Common myeloid progenitor, CD34-positive (primary cell): ENCODE measurements at regions not wholly inside any gene's neighbourhood (a gene's known extent, or its start where the extent isn't known, plus 50 kb on each side); places are given as distances from the start of the nearest gene placed in this dataset.

Experiments used
- CTCF ChIA-PET: fragments of 350-600 bp; sonication (Branson Sonifier 250); formaldehyde crosslinking; loops from one replicate; lab custom pipeline; 2021; ENCODE audit warnings: antibody characterized with exemption; lab: Charles Lee
- POLR2A ChIA-PET: fragments of 350-600 bp; sonication (Branson Sonifier 250); formaldehyde crosslinking; loops from one replicate; lab custom pipeline; 2021; ENCODE audit warnings: antibody characterized with exemption; lab: Charles Lee
- DNase-seq, 3 donors: peaks; one replicate each; pipeline versions ENCODE4 v3.0.0 to v3.0.0-alpha.2; 2013
- H3K27ac ChIP-seq, 2 experiments: 1 replicate in 1 of 2; 2 replicates in 1 of 2; pipeline ENCODE4 v1.7.0; 2013; ENCODE audit warnings: inconsistent platforms in 2 of 2, low read length in 2 of 2, mild to moderate bottlenecking in 2 of 2, low read depth in 1 of 2, moderate library complexity in 1 of 2; ENCODE audit not compliant: severe bottlenecking in 2 of 2, insufficient read depth in 1 of 2, poor library complexity in 1 of 2
- H3K27me3 ChIP-seq, 5 experiments: replicated peaks in 2 of 5; 1 replicate in 3 of 5; 2 replicates in 2 of 5; pipeline versions ENCODE4 v1.6.1 to v1.7.0; 2013; ENCODE audit warnings: low read length in 4 of 5, mild to moderate bottlenecking in 2 of 5, moderate library complexity in 2 of 5, inconsistent platforms in 1 of 5; ENCODE audit not compliant: insufficient read depth in 5 of 5, control insufficient read depth in 4 of 5
- H3K36me3 ChIP-seq, 4 experiments: 1 replicate in 2 of 4; 2 replicates in 2 of 4; pipeline versions ENCODE4 v1.6.1 to v1.7.0; 2013; ENCODE audit warnings: low read length in 3 of 4, control low read depth in 1 of 4, mild to moderate bottlenecking in 1 of 4; ENCODE audit not compliant: control insufficient read depth in 4 of 4, insufficient read depth in 4 of 4
- H3K4me1 ChIP-seq, 4 experiments: 1 replicate in 3 of 4; 2 replicates in 1 of 4; pipeline versions ENCODE4 v1.6.1 to v1.7.1; 2013; ENCODE audit warnings: low read length in 3 of 4, mild to moderate bottlenecking in 3 of 4, control low read depth in 1 of 4, inconsistent platforms in 1 of 4, moderate library complexity in 1 of 4; ENCODE audit not compliant: control insufficient read depth in 4 of 4, insufficient read depth in 4 of 4; ENCODE audit errors: control extremely low read depth in 1 of 4
- H3K4me3 ChIP-seq, 7 experiments: 1 replicate in 4 of 7; 2 replicates in 3 of 7; pipeline versions ENCODE4 v1.5.1 to v1.7.0; 2013; ENCODE audit warnings: mild to moderate bottlenecking in 7 of 7, low read length in 6 of 7, moderate library complexity in 6 of 7, inconsistent platforms in 2 of 7, low read depth in 2 of 7, control low read depth in 1 of 7; ENCODE audit not compliant: insufficient read depth in 4 of 7, control insufficient read depth in 1 of 7; ENCODE audit errors: extremely low read depth in 1 of 7
- H3K9me3 ChIP-seq, 5 experiments: 1 replicate in 4 of 5; 2 replicates in 1 of 5; pipeline versions ENCODE4 v1.6.1 to v1.7.1; 2013; ENCODE audit warnings: low read length in 4 of 5, mild to moderate bottlenecking in 2 of 5, inconsistent platforms in 1 of 5, low read depth in 1 of 5, moderate library complexity in 1 of 5; ENCODE audit not compliant: control insufficient read depth in 4 of 5, insufficient read depth in 2 of 5; ENCODE audit errors: control extremely low read depth in 1 of 5
- WGBS: methylation state at CpG from one replicate; pipeline ENCODE4 v1.1.5; 2013; ENCODE audit not compliant: insufficient coverage; 5-methylcytosine and 5-hydroxymethylcytosine counted together

DNA sequence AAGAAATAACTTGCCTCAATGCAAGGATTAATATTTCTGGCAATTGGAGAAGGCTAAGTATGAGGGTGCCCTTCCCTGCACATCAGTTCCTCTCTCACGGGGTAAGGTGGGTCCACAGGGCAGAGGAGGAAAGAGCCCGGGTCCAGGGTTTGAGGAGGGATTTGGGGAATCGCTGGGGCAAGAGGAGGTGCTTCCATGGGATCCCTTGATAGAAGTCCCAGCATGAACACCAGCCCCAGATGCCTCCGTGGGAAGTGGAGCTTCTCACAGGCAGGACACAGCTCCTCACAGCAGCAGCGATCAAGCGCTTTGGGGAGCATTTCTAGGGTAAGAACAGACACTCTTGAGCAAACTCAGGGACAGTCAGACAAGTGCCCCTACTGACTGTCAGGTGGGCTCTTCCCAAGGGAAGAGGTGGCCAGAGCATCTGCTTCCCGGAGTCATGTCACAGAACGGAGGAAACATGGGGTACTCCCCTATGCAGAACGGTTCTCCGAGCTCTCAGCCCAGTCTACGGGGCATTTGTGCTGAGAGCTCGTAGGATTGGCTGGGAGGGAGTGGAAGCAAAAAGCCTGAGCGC is 218.9 kb upstream of the ARL4C start:
- no peak overlapping the region for H3K27ac ChIP-seq
- ChIA-PET POLR2A (no interaction called here), CTCF (interaction anchor here (1.2 kb wide), 1 partner anchor 169 kb away, joined by 3 read pairs; no protein-coding TSS in a partner anchor)
- H3K4me3 ChIP-seq = no peak overlapping the region
- no peak for DNase-seq
- no peaks in the 10 kb centered on the region for H3K4me1 ChIP-seq
- WGBS = 97% methylated on average over 13 of the region's 13 CpGs
- no peaks in the 10 kb centered on the region for H3K27me3 ChIP-seq
- no peaks in the 10 kb centered on the region for H3K9me3 ChIP-seq
- no peaks in the 10 kb centered on the region for H3K36me3 ChIP-seq

GRCh38 chr2:234714711-234715110 is 217.8 kb upstream of the ARL4C start:
- Histone ChIP-seq H3K4me3 (no peak overlapping the region), H3K27me3 (no peaks in the 10 kb centered on the region), H3K27ac (no peak overlapping the region), H3K36me3 (no peaks in the 10 kb centered on the region), H3K4me1 (no peaks in the 10 kb centered on the region), H3K9me3 (no peaks in the 10 kb centered on the region)
- WGBS = 100% methylated on average over 5 of the region's 5 CpGs
- no peak for DNase-seq
- CTCF ChIA-PET = no interaction called here
- POLR2A ChIA-PET = no interaction called here

DNA sequence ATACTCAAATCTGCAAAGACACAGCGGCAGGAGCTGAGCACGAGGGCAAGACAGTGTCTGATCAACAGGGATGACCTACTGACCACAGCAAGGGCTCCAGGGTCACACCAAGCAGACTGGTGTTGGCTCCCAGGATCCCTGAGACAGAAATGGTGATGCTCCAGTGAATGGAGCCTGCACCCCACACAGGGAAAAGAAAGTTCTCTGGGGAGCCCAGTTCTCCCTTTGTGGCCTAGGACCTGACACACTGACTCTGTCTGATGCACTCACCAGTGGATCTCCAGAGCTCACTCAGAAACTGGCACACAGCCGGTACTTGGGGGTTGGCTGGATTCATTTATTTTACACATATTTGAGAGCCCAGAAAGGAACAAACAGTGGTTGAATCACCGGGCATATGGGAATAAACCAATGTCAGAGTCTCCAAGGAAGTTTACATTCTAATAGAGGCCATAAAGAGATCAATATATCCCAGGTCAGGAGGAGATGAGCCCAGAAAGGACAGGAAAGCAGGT is 215.6 kb upstream of the ARL4C start:
- H3K4me1 ChIP-seq = no peaks in the 10 kb centered on the region
- WGBS = 96% methylated on average over 4 of the region's 4 CpGs
- no peaks in the 10 kb centered on the region for H3K9me3 ChIP-seq
- CTCF ChIA-PET = no interaction called here
- no peaks in the 10 kb centered on the region for H3K27me3 ChIP-seq
- H3K4me3 ChIP-seq = no peak overlapping the region
- POLR2A ChIA-PET = no interaction called here
- H3K36me3 ChIP-seq = no peaks in the 10 kb centered on the region
- H3K27ac ChIP-seq = no peak overlapping the region
- DNase-seq = no peak

GRCh38 chr2:234711308-234711707 is 214.4 kb upstream of the ARL4C start:
- H3K27ac ChIP-seq = no peak overlapping the region
- no peaks in the 10 kb centered on the region for H3K36me3 ChIP-seq
- 100% methylated on average over 2 of the region's 2 CpGs for WGBS
- no peak overlapping the region for H3K4me3 ChIP-seq
- DNase-seq = no peak
- POLR2A ChIA-PET = no interaction called here
- H3K4me1 ChIP-seq = no peaks in the 10 kb centered on the region
- no peaks in the 10 kb centered on the region for H3K27me3 ChIP-seq
- no peaks in the 10 kb centered on the region for H3K9me3 ChIP-seq
- CTCF ChIA-PET = no interaction called here

- ChIA-PET CTCF (no interaction called here), POLR2A (no interaction called here)
- no peak overlapping the region for H3K27ac ChIP-seq
- H3K27me3 ChIP-seq = no peaks in the 10 kb centered on the region
- no peak for DNase-seq
- H3K4me3 ChIP-seq = no peak overlapping the region
- WGBS = 100% methylated on average over 2 of the region's 5 CpGs
- H3K4me1 ChIP-seq = no peaks in the 10 kb centered on the region
- H3K9me3 ChIP-seq = no peaks in the 10 kb centered on the region
- no peaks in the 10 kb centered on the region for H3K36me3 ChIP-seq
Observed at GRCh38 chr2:234710587-234710986, 213.7 kb upstream of the ARL4C start.

- POLR2A ChIA-PET = no interaction called here
Observed at GRCh38 chr2:234710066-234710465, 213.2 kb upstream of the ARL4C start.

DNA sequence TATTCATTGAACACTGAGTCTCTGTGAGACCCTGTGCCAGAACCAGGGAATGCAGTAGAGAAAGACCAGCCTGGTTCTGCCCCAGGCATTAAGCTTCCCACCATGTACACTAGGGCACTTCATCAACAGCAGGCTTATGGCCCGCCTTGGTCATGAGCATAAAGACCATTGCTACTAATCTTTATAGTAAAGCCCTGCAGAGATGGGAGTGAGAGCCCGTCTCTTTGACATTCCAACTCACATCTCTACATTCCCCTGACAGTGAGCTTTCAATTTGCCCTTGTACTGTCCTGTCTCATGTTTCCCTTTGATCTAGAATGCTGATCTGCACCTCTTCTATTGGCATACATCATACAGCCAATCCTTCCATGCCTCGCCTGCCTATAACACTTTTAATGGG is 211.8 kb upstream of the ARL4C start:
- WGBS = 93% methylated on average over 3 of the region's 3 CpGs
- ChIA-PET CTCF (no interaction called here), POLR2A (interaction anchor here (1.3 kb wide), 1 partner anchor 9 kb away, joined by 3 read pairs; no protein-coding TSS in a partner anchor)
- Histone ChIP-seq H3K4me3 (no peak overlapping the region), H3K27ac (no peak overlapping the region), H3K27me3 (no peaks in the 10 kb centered on the region), H3K9me3 (no peaks in the 10 kb centered on the region), H3K36me3 (no peaks in the 10 kb centered on the region), H3K4me1 (no peaks in the 10 kb centered on the region)
- no peak for DNase-seq

More at GRCh38 chr2:234710066-234710465, 213.2 kb upstream of the ARL4C start:
- no peaks in the 10 kb centered on the region for H3K27me3 ChIP-seq
- H3K4me1 ChIP-seq = no peaks in the 10 kb centered on the region
- no peaks in the 10 kb centered on the region for H3K9me3 ChIP-seq
- no peaks in the 10 kb centered on the region for H3K36me3 ChIP-seq
- no peak overlapping the region for H3K4me3 ChIP-seq
- no peak overlapping the region for H3K27ac ChIP-seq
- DNase-seq = no peak
- 70% methylated on average over 2 of the region's 4 CpGs for WGBS
- CTCF ChIA-PET = no interaction called here
